HEK293T (cell line): ENCODE measurements at regions not wholly inside any gene's neighbourhood (a gene's known extent, or its start where the extent isn't known, plus 50 kb on each side); places are given as distances from the start of the nearest gene placed in this dataset.
"Not testable (repeated sequence)": the region's sequence is repeated elsewhere in the genome, so short reads cannot be mapped to it uniquely, and the experiment has no call there.

ENCODE experiments used
- ARNT ChIP-seq: fragments of 450-650 bp; IDR thresholded peaks from 2 replicates; pipeline ENCODE4 v1.6.1; 2017; ENCODE audit warnings: mild to moderate bottlenecking
- BHLHE40 ChIP-seq: fragments of 450-650 bp; IDR thresholded peaks from 2 replicates; pipeline ENCODE4 v1.6.1; 2016; ENCODE audit warnings: mild to moderate bottlenecking, moderate library complexity, borderline replicate concordance
- CTBP1 ChIP-seq: fragments of 450-650 bp; IDR thresholded peaks from 2 replicates; pipeline ENCODE4 v1.6.1; 2016; ENCODE audit warnings: borderline replicate concordance
- ELF4 ChIP-seq: fragments of 450-650 bp; IDR thresholded peaks from 2 replicates; pipeline ENCODE4 v1.6.1; 2017; ENCODE audit warnings: antibody characterized with exemption
- FOXA1 ChIP-seq: fragments of 450-650 bp; IDR thresholded peaks from 2 replicates; pipeline ENCODE4 v1.6.1; 2016; ENCODE audit warnings: mild to moderate bottlenecking
- FOXK2 ChIP-seq: fragments of 450-650 bp; IDR thresholded peaks from 2 replicates; pipeline ENCODE4 v1.6.1; 2016; ENCODE audit warnings: mild to moderate bottlenecking
- FOXM1 ChIP-seq: fragments of 450-650 bp; IDR thresholded peaks from 2 replicates; pipeline ENCODE4 v1.6.1; 2017; ENCODE audit warnings: mild to moderate bottlenecking, borderline replicate concordance
- HDGF ChIP-seq: fragments of 450-650 bp; IDR thresholded peaks from 2 replicates; pipeline ENCODE4 v1.6.1; 2017; ENCODE audit warnings: antibody characterized with exemption, borderline replicate concordance
- LEF1 ChIP-seq: fragments of 450-650 bp; IDR thresholded peaks from 2 replicates; pipeline ENCODE4 v1.6.1; 2017; ENCODE audit warnings: mild to moderate bottlenecking, borderline replicate concordance
- PKNOX1 ChIP-seq: fragments of 450-650 bp; IDR thresholded peaks from 2 replicates; pipeline ENCODE4 v1.6.1; 2016
- SP1 ChIP-seq: fragments of 450-650 bp; IDR thresholded peaks from 2 replicates; pipeline ENCODE4 v1.6.1; 2017
- SUZ12 ChIP-seq: fragments of 450-650 bp; IDR thresholded peaks from 2 replicates; pipeline ENCODE4 v1.6.1; 2016; ENCODE audit warnings: mild to moderate bottlenecking
- TARDBP ChIP-seq: fragments of 450-650 bp; IDR thresholded peaks from 2 replicates; pipeline ENCODE4 v1.6.1; 2016
- ZNF384 ChIP-seq: fragments of 450-650 bp; IDR thresholded peaks from 2 replicates; pipeline ENCODE4 v1.6.1; 2016

DNA sequence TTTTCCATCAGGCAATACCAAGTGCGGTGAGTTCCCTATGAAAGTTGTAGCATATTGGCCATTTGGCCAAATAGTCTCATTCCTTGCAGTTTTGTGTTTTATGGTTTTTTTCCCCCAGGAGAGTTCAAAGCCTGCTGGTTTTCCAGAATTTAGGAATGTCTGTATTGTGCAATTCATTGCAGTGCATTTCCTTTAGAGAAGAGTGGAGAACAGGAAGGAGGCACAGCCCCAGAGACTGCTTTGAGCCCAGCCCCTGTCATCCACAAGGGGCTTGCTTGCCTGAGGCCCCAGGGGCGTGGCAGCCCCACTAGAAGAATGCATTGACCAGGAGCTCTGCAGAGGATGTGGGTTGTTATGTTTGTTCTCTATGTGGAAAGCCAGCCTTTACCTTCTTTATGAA, 375.5 kb downstream of the BCL2L11 start:
- TF ChIP-seq BHLHE40, LEF1, HDGF, SUZ12, SP1, ELF4, TARDBP, FOXA1, CTBP1, FOXK2, ZNF384, FOXM1, PKNOX1, ARNT: not testable (repeated sequence)
